Heart left ventricle (tissue), 13 donors: ENCODE measurements at regions not wholly inside any gene's neighbourhood (a gene's known extent, or its start where the extent isn't known, plus 50 kb on each side); places are given as distances from the start of the nearest gene placed in this dataset.

Experiments used
- POLR2A ChIP-seq, 2 donors: fragments of 450-650 bp; IDR thresholded peaks; one replicate each; pipeline ENCODE4 v1.6.1; 2017; ENCODE audit warnings: antibody characterized with exemption in 2 of 2, mild to moderate bottlenecking in 2 of 2, moderate library complexity in 2 of 2
- TF ChIP-seq, protein P1 (sequence below), 12 donors: fragments of 200-600 bp; sonication (generic) in 4 of 12; IDR thresholded peaks; one replicate each; pipeline versions ENCODE4 v1.5.0 to v1.8.0; 2018 to 2022; ENCODE audit warnings: antibody characterized with exemption in 12 of 12, mild to moderate bottlenecking in 5 of 12
- donor health status: ischemic (EF 13 %, LVEDD 7.1; RV severe dilation, severe dysfunction).
- donor health status: DM: no; HTN: yes; CAD: no.
- donor health status: DM: no; HTN: no; CAD: no.
- donor health status: ischemic (EF 25% LVEDD 6.9; RV normal size, moderate dysfunction).
- donor health status: ischemic (EF 25% LVEDD 5.7; RV mildly dilated, moderate dysfunction).
- donor health status: ischemic (EF 35%, LVEDD 5.7; RV mildly dilated, moderate dysfunction).
- donor health status: nonischemic (EF 11% LVEDD 7.7; RV severe dilation, severe dysfunction).
- donor health status: DM: yes; HTN: yes; CAD: no.
- donor health status: PGD.
- donor health status: ischemic (EF 29% LVEDD 5.4; RV normal size, mild dysfunction).
- donor health status: nonischemic (EF 23%, LVEDD 6.1; RV moderate dilation, normal function).

DNA sequence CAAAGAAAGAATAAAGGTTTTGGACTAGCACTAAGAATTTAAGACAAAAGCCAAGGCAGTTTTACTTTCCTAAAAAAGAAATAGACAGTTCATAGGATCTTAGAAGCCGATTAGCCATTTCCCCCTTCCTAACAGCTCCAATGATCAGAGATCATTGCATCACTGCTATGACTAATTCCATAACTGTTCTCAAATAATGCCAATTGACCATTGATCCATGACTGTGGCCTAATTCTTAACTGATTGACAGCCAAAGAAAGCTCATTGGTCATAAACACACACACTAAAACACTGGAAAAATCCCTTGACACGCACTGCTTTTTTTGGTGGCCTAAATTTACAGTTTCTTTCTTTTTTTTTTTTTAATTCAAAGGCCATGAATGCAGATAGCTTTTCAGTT is 345.0 kb upstream of the ACVR2A start:
- TF ChIP-seq POLR2A (IDR thresholded peaks at IDR 0.05) = no peak
- TF ChIP-seq, protein P1, sequence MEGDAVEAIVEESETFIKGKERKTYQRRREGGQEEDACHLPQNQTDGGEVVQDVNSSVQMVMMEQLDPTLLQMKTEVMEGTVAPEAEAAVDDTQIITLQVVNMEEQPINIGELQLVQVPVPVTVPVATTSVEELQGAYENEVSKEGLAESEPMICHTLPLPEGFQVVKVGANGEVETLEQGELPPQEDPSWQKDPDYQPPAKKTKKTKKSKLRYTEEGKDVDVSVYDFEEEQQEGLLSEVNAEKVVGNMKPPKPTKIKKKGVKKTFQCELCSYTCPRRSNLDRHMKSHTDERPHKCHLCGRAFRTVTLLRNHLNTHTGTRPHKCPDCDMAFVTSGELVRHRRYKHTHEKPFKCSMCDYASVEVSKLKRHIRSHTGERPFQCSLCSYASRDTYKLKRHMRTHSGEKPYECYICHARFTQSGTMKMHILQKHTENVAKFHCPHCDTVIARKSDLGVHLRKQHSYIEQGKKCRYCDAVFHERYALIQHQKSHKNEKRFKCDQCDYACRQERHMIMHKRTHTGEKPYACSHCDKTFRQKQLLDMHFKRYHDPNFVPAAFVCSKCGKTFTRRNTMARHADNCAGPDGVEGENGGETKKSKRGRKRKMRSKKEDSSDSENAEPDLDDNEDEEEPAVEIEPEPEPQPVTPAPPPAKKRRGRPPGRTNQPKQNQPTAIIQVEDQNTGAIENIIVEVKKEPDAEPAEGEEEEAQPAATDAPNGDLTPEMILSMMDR (IDR thresholded peaks at IDR 0.05) = no peak
